ENCODE measurements at regions not wholly inside any gene's neighbourhood (a gene's known extent, or its start where the extent isn't known, plus 50 kb on each side); places are given as distances from the start of the nearest gene placed in this dataset.

GRCh38 chr1:2894381-2895041, 93.0 kb upstream of the TTC34 start:
- Histone ChIP-seq H3K27me3 (ENCODE audit: control insufficient read depth, insufficient read depth, low read length) (no peaks in the 10 kb centered on the region), H3K36me3 (ENCODE audit: control insufficient read depth, insufficient read depth, low read length) (no peaks in the 10 kb centered on the region), H3K4me3 (ENCODE audit: low read depth, low read length) (no peak overlapping the region)
- TF ChIP-seq CTCF (IDR thresholded peaks at IDR 0.05; ENCODE audit: insufficient read depth, low read length, severe bottlenecking) = no peak
- DNase-seq (ENCODE audit: low read depth) (no peak), FAIRE-seq (no peak)

GRCh38 chr1:2896824-2897223, 95.3 kb upstream of the TTC34 start:
- no peaks in the 10 kb centered on the region for H3K27me3 ChIP-seq (ENCODE audit: control insufficient read depth, insufficient read depth, low read length)
- no peak for FAIRE-seq
- no peaks in the 10 kb centered on the region for H3K36me3 ChIP-seq (ENCODE audit: control insufficient read depth, insufficient read depth, low read length)

DNA sequence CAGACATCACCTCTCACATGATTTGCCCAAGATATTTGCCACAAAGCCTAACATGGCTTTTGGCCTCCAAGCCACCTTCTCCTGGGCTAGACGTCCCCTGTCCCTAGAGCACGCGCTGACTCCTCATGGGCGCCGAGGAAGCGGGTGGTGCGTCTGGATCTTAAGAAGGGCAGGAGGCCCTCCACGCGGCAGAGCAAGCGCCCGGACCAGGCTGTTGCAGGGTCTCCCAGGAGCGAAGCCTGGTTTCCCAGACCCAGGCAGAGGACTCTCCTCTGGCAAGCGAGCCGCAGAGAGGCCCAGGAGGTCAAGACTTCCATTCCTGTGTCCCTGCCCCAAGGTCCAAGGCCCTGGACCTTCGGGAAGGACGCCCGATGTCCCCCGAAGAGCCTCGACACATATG, 101.7 kb upstream of the TTC34 start:
- H3K27me3 ChIP-seq (ENCODE audit: control insufficient read depth, insufficient read depth, low read length) = no peaks in the 10 kb centered on the region
- TF ChIP-seq CTCF (IDR thresholded peaks at IDR 0.05; ENCODE audit: insufficient read depth, low read length, severe bottlenecking) = no peak
- H3K4me3 ChIP-seq (ENCODE audit: low read depth, low read length) = no peak overlapping the region
- DNase-seq (ENCODE audit: low read depth) = no peak
- no peak for FAIRE-seq
- H3K36me3 ChIP-seq (ENCODE audit: control insufficient read depth, insufficient read depth, low read length) = no peaks in the 10 kb centered on the region

More at GRCh38 chr1:2896824-2897223, 95.3 kb upstream of the TTC34 start:
- no peak for TF ChIP-seq CTCF (IDR thresholded peaks at IDR 0.05; ENCODE audit: insufficient read depth, low read length, severe bottlenecking)
- H3K4me3 ChIP-seq (ENCODE audit: low read depth, low read length) = no peak overlapping the region
- DNase-seq (ENCODE audit: low read depth) = no peak

GRCh38 chr1:2904191-2904590, 102.7 kb upstream of the TTC34 start:
- TF ChIP-seq CTCF (IDR thresholded peaks at IDR 0.05; ENCODE audit: insufficient read depth, low read length, severe bottlenecking) = no peak
- Histone ChIP-seq H3K27me3 (ENCODE audit: control insufficient read depth, insufficient read depth, low read length) (no peaks in the 10 kb centered on the region), H3K36me3 (ENCODE audit: control insufficient read depth, insufficient read depth, low read length) (no peaks in the 10 kb centered on the region), H3K4me3 (ENCODE audit: low read depth, low read length) (no peak overlapping the region)
- no peak for FAIRE-seq
- DNase-seq (ENCODE audit: low read depth) = no peak

GRCh38 chr1:2905356-2905755, 103.9 kb upstream of the TTC34 start:
- no peaks in the 10 kb centered on the region for H3K27me3 ChIP-seq (ENCODE audit: control insufficient read depth, insufficient read depth, low read length)
- no peak overlapping the region for H3K4me3 ChIP-seq (ENCODE audit: low read depth, low read length)
- no peak for FAIRE-seq
- no peaks in the 10 kb centered on the region for H3K36me3 ChIP-seq (ENCODE audit: control insufficient read depth, insufficient read depth, low read length)
- TF ChIP-seq CTCF (IDR thresholded peaks at IDR 0.05; ENCODE audit: insufficient read depth, low read length, severe bottlenecking) = no peak
- no peak for DNase-seq (ENCODE audit: low read depth)

- TF ChIP-seq CTCF (IDR thresholded peaks at IDR 0.05; ENCODE audit: insufficient read depth, low read length, severe bottlenecking) = no peak
- no peak overlapping the region for H3K4me3 ChIP-seq (ENCODE audit: low read depth, low read length)
- FAIRE-seq (no peak), DNase-seq (ENCODE audit: low read depth) (no peak)
- no peaks in the 10 kb centered on the region for H3K27me3 ChIP-seq (ENCODE audit: control insufficient read depth, insufficient read depth, low read length)
- no peaks in the 10 kb centered on the region for H3K36me3 ChIP-seq (ENCODE audit: control insufficient read depth, insufficient read depth, low read length)
Observed at GRCh38 chr1:2906085-2906484, 104.6 kb upstream of the TTC34 start.
